ENCODE measurements at regions not wholly inside any gene's neighbourhood (a gene's known extent, or its start where the extent isn't known, plus 50 kb on each side); places are given as distances from the start of the nearest gene placed in this dataset.

DNA sequence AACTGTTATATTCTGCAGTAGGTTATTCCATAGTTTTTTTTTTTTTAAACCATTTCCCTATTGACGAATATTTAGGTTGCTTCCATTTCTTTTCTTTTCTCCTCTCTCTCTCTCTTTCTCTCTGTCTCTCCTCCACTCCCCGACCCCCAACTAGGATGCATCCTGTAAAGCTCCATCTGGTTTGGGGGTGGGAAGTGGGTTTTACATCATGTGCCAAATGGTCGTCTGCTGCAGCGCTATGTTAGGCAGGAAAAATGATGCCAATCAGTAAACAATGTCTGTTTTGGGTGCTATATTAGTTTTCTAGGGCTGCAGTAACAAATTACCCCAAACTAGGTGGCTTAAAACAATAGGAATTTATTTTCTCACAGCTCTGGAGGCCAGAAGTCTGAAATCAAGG lies 465.0 kb downstream of the AACS start:
- DNase-seq (no peak), ATAC-seq (no peak)
- Histone ChIP-seq H3K9ac (ENCODE audit: low read length) (no peak overlapping the region), H3K36me3 (ENCODE audit: low read depth, low read length) (no peaks in the 10 kb centered on the region), H2AFZ (ENCODE audit: low read length) (no peak overlapping the region), H3K79me2 (ENCODE audit: low read length) (no peaks in the 10 kb centered on the region), H3K27ac (ENCODE audit: low read length) (no peak overlapping the region), H3K27me3 (ENCODE audit: low read length) (peaks cover 42% of the 10 kb centered on the region), H3K9me2 (replicated peaks; ENCODE audit: low read length) (no peaks in the 10 kb centered on the region), H3K4me1 (ENCODE audit: insufficient read depth, low read length) (no peaks in the 10 kb centered on the region), H3K4me2 (ENCODE audit: low read length) (no peak overlapping the region), H3K4me3 (ENCODE audit: low read length) (no peak overlapping the region), H4K20me1 (ENCODE audit: low read length) (no peaks in the 10 kb centered on the region), H3K9me3 (ENCODE audit: low read length) (no peaks in the 10 kb centered on the region), H3F3A (ENCODE audit: low read length, unreplicated experiment) (no peaks in the 10 kb centered on the region)
- ChIA-PET CTCF (no interaction called here), POLR2A (ENCODE audit: unreplicated experiment) (interaction anchor here (0.7 kb wide), 1 partner anchor 620 kb away, joined by 8 read pairs; no protein-coding TSS in a partner anchor)
- intact Hi-C loops (cut with micrococcal nuclease) = loop anchor here (5.0 kb wide), 1 partner anchor 1342 kb away; no protein-coding TSS in a partner anchor
- TF ChIP-seq EZH2phosphoT487 (IDR thresholded peaks at IDR 0.05; ENCODE audit: borderline replicate concordance, low read length) (no peak), EZH2 (IDR thresholded peaks at IDR 0.05; ENCODE audit: low read length, unreplicated experiment) (no peak)
- TF ChIP-seq, protein P1, sequence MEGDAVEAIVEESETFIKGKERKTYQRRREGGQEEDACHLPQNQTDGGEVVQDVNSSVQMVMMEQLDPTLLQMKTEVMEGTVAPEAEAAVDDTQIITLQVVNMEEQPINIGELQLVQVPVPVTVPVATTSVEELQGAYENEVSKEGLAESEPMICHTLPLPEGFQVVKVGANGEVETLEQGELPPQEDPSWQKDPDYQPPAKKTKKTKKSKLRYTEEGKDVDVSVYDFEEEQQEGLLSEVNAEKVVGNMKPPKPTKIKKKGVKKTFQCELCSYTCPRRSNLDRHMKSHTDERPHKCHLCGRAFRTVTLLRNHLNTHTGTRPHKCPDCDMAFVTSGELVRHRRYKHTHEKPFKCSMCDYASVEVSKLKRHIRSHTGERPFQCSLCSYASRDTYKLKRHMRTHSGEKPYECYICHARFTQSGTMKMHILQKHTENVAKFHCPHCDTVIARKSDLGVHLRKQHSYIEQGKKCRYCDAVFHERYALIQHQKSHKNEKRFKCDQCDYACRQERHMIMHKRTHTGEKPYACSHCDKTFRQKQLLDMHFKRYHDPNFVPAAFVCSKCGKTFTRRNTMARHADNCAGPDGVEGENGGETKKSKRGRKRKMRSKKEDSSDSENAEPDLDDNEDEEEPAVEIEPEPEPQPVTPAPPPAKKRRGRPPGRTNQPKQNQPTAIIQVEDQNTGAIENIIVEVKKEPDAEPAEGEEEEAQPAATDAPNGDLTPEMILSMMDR (conservative IDR thresholded peaks at IDR 0.05; ENCODE audit: low read depth, low read length) = no peak
- no TSS peak for BruUV-seq (replicated peaks)

DNA sequence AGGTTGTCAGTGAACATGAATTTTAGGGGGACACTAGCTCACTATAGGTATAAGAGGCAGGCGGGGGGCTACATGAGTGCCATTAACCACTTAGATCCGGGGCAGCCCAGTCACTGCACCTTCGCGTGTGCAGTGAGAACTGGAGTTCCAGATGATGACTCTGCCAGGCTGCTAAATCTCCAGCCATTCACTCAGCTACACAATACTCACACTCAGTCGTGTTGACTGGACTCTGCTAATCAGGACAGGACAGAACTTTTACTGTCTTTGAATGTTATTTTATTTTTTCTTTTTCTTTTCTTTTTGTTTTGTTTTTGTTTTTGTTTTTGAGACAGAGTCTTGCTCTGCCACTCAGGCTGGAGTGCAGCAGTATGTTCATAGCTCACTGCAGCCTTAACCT lies 465.6 kb downstream of the AACS start:
- Histone ChIP-seq H3K4me3 (ENCODE audit: low read length) (no peak overlapping the region), H2AFZ (ENCODE audit: low read length) (no peak overlapping the region), H3K36me3 (ENCODE audit: low read depth, low read length) (no peaks in the 10 kb centered on the region), H3K4me2 (ENCODE audit: low read length) (no peak overlapping the region), H4K20me1 (ENCODE audit: low read length) (no peaks in the 10 kb centered on the region), H3K27ac (ENCODE audit: low read length) (no peak overlapping the region), H3K9ac (ENCODE audit: low read length) (no peak overlapping the region), H3K9me3 (ENCODE audit: low read length) (no peaks in the 10 kb centered on the region), H3K9me2 (replicated peaks; ENCODE audit: low read length) (no peaks in the 10 kb centered on the region), H3F3A (ENCODE audit: low read length, unreplicated experiment) (no peaks in the 10 kb centered on the region), H3K4me1 (ENCODE audit: insufficient read depth, low read length) (no peaks in the 10 kb centered on the region), H3K79me2 (ENCODE audit: low read length) (no peaks in the 10 kb centered on the region), H3K27me3 (ENCODE audit: low read length) (peaks cover 49% of the 10 kb centered on the region)
- no peak for TF ChIP-seq EZH2 (IDR thresholded peaks at IDR 0.05; ENCODE audit: low read length, unreplicated experiment)
- no peak for TF ChIP-seq EZH2phosphoT487 (IDR thresholded peaks at IDR 0.05; ENCODE audit: borderline replicate concordance, low read length)
- TF ChIP-seq, protein P1 (conservative IDR thresholded peaks at IDR 0.05; ENCODE audit: low read depth, low read length) = no peak
- intact Hi-C loops (cut with micrococcal nuclease) = loop anchor here (5.0 kb wide), 1 partner anchor 1341 kb away; no protein-coding TSS in a partner anchor
- ATAC-seq = no peak
- BruUV-seq (replicated peaks) = no TSS peak
- ChIA-PET POLR2A (ENCODE audit: unreplicated experiment) (no interaction called here), CTCF (no interaction called here)
- no peak for DNase-seq

DNA sequence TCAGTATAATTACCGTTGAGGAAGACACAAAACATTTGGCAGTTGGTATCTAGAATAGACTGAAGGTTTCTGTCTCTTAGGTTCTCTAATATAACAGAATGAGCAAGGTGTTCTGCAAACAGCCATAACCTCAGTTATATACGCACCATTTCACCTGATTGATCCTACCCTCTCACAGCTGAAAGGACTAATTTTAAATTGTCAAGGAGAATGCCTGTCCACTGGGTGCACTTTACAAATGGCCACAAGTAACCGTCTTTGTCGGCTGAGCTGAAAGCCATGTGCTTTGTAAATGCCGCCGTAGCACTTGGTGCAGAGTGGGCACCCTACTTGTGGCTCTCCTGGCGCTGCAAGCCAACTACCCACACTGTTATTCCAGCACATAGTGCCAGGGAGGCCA lies 466.3 kb downstream of the AACS start:
- no peak overlapping the region for H3K27ac ChIP-seq (ENCODE audit: low read length)
- no peaks in the 10 kb centered on the region for H3K4me1 ChIP-seq (ENCODE audit: insufficient read depth, low read length)
- no peak overlapping the region for H3K9ac ChIP-seq (ENCODE audit: low read length)
- no peaks in the 10 kb centered on the region for H3K79me2 ChIP-seq (ENCODE audit: low read length)
- no peak overlapping the region for H2AFZ ChIP-seq (ENCODE audit: low read length)
- no peaks in the 10 kb centered on the region for H3K9me2 ChIP-seq (replicated peaks; ENCODE audit: low read length)
- H3K4me2 ChIP-seq (ENCODE audit: low read length) = no peak overlapping the region
- intact Hi-C loops (cut with micrococcal nuclease) = loop anchor here (5.0 kb wide), 1 partner anchor 1341 kb away; no protein-coding TSS in a partner anchor
- no TSS peak for BruUV-seq (replicated peaks)
- H4K20me1 ChIP-seq (ENCODE audit: low read length) = no peaks in the 10 kb centered on the region
- ChIA-PET CTCF (no interaction called here), POLR2A (ENCODE audit: unreplicated experiment) (no interaction called here)
- no peak overlapping the region for H3K4me3 ChIP-seq (ENCODE audit: low read length)
- peaks cover 54% of the 10 kb centered on the region for H3K27me3 ChIP-seq (ENCODE audit: low read length)
- H3K9me3 ChIP-seq (ENCODE audit: low read length) = no peaks in the 10 kb centered on the region
- DNase-seq = no peak
- TF ChIP-seq, protein P1 (conservative IDR thresholded peaks at IDR 0.05; ENCODE audit: low read depth, low read length) = no peak
- TF ChIP-seq EZH2 (IDR thresholded peaks at IDR 0.05; ENCODE audit: low read length, unreplicated experiment) (no peak), EZH2phosphoT487 (IDR thresholded peaks at IDR 0.05; ENCODE audit: borderline replicate concordance, low read length) (no peak)
- no peaks in the 10 kb centered on the region for H3F3A ChIP-seq (ENCODE audit: low read length, unreplicated experiment)
- ATAC-seq = no peak
- no peaks in the 10 kb centered on the region for H3K36me3 ChIP-seq (ENCODE audit: low read depth, low read length)

Data from PC-3 (cell line).